NCI-H1930 (cell line): ENCODE measurements at regions not wholly inside any gene's neighbourhood (a gene's known extent, or its start where the extent isn't known, plus 50 kb on each side); places are given as distances from the start of the nearest gene placed in this dataset.

Experiments
- DNase-seq, 2 experiments: peaks; one replicate each; lab custom pipeline; 2025; lab: John Stamatoyannopoulos, UW

- DNase-seq = no peak
Observed at GRCh38 chr5:143693651-143694252, 118.2 kb upstream of the HMHB1 start.

GRCh38 chr5:143692342-143692741 lies 119.6 kb upstream of the HMHB1 start:
- no peak for DNase-seq

DNA sequence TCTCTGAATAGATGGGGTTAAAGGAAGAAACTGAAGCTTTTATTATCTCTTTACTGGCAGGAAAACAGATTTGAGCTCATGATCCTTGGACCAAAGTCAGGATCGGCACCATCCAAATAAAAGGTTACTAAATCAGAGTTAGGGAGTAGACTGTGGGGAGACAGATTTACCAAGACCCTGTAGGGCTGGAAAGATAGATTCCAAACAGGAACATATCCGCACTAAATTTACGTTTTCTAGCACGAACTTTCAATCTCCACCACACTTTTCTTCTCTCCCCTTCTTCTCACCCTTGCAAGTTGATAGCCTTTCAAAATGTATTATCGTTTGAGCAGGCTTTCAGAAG lies 120.0 kb upstream of the HMHB1 start:
- no peak for DNase-seq

- DNase-seq = no peak
Observed at GRCh38 chr5:143691287-143691944, 120.5 kb upstream of the HMHB1 start.

DNA sequence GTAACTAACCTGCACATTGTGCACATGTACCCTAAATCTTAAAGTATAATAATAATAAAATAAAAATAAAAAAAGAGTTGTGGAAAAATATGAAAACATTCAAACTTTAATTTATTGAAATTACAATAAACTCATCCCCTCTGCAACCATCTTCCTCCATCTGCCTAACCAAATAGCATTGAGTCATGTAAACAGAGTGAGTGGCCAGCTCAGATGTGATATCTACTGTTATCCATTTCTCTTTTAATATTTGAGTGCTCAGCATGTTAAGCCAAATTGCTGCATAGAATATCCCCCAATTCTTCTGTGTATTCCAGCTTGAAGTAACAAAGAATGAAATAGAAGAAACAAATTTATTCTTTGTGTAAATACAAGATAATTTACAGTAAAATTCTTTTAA lies 124.4 kb upstream of the HMHB1 start:
- no peak for DNase-seq

DNA sequence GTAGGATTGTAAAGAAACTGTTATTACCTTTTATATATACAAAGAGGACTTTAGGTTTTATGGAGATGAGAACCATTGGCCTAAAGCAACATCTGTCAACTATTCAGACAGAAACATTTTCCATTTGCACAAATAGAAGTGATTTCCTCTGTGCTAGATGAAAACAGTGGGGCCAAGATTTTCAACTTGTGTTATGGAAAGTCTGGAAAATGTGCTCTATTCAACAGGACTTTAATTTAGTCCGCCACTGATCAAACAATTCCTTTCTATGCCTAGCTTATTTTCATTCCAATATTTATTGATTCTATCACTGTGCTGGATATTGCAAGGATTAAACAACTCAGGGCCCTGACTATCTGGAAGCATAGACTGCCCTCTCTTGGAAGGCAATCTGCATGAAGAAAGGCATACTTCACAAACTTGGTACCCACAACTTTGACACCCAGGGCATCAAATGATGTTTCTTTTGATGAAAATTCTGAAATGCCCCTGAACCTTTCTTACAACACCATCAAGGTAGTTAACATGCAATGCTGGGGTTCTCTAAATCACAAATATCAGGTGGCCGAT lies 126.6 kb upstream of the HMHB1 start:
- DNase-seq = no peak

GRCh38 chr5:143683459-143683858 lies 128.5 kb upstream of the HMHB1 start:
- DNase-seq = no peak

GRCh38 chr5:143682929-143683386 lies 129.0 kb upstream of the HMHB1 start:
- no peak for DNase-seq

DNA sequence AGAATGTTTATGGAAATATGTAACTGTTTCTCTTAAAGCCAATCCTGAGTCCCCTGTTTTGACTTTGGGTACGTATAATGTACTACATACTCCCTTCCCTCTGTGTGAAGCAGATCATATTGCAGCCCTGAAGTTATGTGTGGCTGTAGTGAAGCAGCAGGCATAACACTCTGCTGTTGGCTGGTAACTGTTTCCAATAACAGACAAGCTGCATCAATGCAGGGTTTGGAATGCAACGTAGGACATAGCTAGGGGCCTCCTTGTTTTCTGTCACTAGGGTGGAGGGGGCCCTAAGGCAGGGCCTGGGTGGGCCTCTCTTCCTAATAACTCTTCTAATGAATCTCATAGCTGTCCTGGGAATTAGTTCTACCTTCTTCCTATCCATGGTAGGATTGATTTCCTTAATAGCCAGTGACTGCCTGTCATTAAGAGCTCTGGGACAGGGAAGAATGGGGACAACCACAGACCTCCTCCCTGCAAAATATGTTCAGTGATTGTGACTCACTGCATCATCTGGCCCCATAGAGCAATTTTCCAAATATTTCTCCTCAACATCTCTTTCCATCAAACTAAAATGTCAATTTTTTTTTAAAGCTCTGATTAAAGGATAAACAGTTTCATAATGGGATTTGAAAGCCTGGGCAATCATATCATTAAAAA lies 129.6 kb upstream of the HMHB1 start:
- DNase-seq = no peak

DNA sequence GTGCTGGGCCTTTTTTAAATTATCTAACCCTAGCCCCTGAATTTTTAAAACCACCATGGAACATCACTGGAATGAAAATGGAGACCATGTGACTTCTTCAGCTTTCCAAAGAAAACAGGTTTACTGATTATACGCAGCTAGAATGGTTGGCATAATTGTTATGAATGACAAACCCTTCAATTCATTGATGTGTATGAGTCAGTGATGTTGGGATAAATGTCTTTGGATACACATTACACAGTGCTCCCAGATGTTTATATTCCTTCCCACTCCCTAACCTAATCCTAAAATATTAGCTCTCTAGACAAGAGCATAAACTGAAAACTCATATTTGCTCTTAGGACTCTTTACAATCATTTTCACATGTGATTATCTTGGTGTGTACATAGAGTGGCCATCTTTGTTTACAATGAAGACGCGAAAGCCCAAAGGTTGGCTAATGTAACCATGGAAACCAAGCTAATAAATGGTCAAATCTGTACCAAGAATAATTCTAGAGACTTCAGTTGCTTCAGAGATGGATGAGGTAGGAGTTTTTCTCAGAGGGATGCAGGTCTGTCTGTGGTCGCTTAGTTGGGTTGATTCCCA lies 131.2 kb upstream of the HMHB1 start:
- peak in 1 of 2 experiments; percentile 12 for DNase-seq

DNA sequence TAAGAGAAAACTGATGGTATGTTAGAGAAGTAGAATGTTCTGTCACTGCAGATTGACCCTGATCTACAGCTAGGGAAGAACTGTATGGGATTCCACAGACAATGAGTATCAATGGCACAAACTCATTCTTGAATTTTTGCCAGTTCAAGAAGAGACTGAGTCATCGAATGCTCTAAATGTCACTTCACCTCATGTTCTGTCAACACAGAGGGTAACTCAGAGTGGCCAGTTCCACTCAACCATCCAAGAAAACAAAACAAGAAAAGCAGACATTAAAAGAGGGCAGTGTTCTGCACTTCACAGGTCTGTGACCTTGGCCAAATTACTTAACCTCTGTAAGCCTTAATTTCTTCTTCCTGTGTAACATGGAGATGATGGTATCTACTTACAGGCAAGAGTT lies 132.2 kb upstream of the HMHB1 start:
- DNase-seq = no peak

GRCh38 chr5:143678148-143678905 lies 133.6 kb upstream of the HMHB1 start:
- no peak for DNase-seq

DNA sequence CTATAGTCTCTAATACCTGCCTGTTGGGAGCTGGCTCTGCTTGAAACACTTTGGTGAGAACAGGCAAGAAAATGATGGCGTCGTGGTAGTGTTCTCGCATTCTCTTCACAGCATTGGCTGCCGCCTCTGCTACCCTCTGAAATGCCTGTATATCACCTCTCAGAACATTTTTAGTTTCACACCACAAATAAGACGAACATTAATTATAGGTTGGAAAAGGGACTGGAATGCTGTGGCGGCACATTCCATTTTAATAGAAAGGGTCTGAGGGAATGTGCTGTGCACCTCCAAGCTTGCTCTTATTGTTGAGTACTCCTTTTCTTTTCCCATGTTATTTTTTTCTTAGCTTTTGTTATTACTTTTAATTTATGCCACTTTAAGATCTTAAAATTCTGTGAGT lies 134.6 kb upstream of the HMHB1 start:
- no peak for DNase-seq

- no peak for DNase-seq
Observed at GRCh38 chr5:143676802-143677201, 135.2 kb upstream of the HMHB1 start.

- DNase-seq = no peak
Observed at GRCh38 chr5:143674469-143674786, 137.5 kb upstream of the HMHB1 start.

DNA sequence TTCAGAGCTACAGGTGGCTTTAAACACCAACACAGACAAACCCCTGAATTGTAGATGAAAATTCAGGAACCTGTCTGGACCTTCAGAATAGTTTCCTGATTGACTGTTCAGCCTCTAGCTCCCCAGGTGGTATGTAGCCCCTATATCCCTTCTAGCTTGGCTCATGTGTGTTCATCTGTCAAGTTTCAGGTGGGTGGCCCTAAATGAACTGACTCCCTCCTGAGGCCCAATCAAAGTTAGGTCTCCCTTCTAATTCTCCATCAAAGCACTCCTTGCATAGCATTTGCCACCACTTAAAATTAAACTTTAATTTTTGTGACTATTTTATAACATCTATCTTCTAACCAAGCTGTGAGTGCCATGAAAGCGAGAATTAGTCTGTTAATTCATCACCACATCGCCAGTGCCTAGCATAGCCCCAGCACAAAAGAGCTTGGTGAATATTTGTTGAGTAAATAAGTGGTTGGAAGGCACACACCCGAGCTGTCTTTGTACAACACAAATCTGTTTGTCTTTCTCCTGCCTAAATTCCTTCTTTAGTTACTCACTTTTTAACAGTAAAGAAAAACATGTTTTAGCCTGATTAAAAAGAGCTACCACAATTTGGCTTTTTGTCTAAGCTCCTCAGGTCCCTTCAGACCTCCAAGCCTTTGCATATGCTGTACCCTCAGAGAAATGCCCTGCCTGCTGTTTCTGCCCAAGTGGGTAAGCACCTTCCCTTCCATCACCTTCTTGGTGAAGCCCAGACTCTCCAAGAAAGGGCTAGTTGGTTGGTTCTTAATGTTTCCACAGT lies 138.1 kb upstream of the HMHB1 start:
- DNase-seq = no peak

DNA sequence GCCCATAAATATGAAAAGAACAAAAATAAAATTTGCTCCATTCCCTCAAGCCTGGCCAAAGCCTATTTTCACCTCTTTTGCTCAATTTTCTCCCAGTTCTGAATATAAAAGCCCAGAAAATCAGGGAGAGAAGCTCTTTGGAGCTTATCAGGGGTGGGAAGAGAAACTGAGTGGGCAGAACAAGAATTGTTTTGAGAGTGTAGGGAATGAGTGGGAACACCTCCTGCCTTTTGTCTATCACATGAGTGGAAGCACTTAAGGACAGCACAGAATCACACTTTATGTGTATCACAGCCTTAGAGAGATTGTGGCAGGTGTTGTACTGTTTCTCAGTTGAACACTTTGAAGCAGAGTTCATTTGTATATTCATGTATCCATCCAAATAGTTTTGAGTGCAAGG lies 139.2 kb upstream of the HMHB1 start:
- DNase-seq = no peak

DNA sequence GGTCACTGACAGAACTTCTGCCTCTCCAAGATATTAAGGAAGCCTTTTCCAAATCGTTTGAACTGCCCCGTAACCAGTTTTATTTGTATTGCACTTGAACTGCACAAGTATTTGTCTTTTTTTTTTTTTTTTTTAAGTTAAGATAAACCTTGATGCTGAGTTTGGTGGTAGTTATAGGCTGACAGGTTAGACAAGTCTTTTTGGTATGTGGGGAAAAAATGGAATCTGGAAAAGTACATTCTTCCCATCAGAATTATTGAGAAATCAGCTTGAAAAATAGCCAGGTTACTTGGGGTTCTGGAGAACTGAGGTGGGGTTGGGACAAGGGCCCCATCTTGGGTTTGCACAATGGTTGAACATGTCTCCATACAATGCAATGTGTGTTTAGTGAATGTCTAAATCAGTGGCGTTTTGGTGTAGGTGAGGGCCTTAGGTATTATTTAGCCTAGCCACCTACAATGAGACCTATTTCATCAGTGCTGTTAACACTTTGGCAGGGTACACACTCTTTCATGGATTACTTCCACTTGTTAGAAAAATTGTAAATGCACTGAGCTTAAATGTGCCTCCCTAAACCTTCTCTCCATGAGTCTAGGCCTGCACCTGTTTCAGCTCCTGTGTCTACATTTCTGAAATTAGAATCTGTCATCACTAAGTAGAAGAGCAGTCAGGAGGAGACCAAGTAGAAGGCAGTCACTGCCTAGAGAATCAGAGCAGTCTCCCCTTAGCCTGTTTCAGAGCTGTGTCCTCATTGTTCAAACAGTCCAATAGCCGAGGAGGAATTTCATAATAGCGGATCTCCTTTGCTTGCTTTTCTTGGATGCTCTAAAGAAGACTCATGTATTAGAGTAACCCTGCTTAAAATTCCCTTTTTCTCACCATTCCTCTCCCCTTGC lies 140.0 kb upstream of the HMHB1 start:
- DNase-seq = no peak

DNA sequence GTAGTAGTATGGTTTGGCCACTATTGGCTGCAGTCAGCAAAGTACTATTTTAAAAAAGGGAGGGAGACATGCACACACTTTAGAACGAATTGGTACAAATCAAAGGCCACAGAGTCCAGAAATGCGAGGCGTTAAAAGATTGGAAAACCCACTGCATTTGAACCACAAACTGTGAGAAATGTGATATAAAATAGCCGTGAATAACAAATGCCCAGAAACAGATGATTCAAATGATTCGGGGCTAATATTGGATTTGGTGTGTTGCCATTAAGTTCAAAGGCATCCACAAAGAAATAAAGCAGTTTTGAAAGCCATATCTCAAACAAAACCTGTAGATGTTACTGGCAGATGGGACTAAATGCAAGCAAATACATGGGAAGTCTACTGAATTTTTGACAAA lies 140.9 kb upstream of the HMHB1 start:
- DNase-seq = no peak

GRCh38 chr5:143665866-143666265 lies 146.1 kb upstream of the HMHB1 start:
- no peak for DNase-seq
